B cell (primary cell): ENCODE measurements at regions not wholly inside any gene's neighbourhood (a gene's known extent, or its start where the extent isn't known, plus 50 kb on each side); places are given as distances from the start of the nearest gene placed in this dataset.

Experiments used
- ATAC-seq: fragments of 200-7000 bp; cut with Tn5 transposase; one replicate; pipeline ENCODE4 v1.10.0; 2021; ENCODE audit warnings: low read depth, mild to moderate bottlenecking, moderate number of reproducible peaks, moderate library complexity
- CTCF ChIA-PET: fragments of 350-600 bp; sonication (Branson Sonifier 250); formaldehyde crosslinking; loops from one replicate; lab custom pipeline; 2021; ENCODE audit warnings: antibody characterized with exemption, inconsistent platforms; lab: Charles Lee
- POLR2A ChIA-PET: fragments of 350-600 bp; sonication (Branson Sonifier 250); formaldehyde crosslinking; loops from one replicate; lab custom pipeline; 2021; ENCODE audit warnings: antibody characterized with exemption; lab: Charles Lee
- DNase-seq: peaks from one replicate; pipeline ENCODE4 v3.0.0; 2013
- H2AFZ ChIP-seq: 2 replicates; pipeline ENCODE4 v1.6.1; 2012; ENCODE audit warnings: mild to moderate bottlenecking, low read depth, low read length; ENCODE audit not compliant: insufficient read depth, poor library complexity, severe bottlenecking
- H3K27ac ChIP-seq, 2 donors: 1 replicate in 1 of 2; 2 replicates in 1 of 2; pipeline ENCODE4 v1.5.1; 2012 to 2013; ENCODE audit warnings: low read length in 2 of 2, mild to moderate bottlenecking in 2 of 2, moderate library complexity in 1 of 2
- H3K27me3 ChIP-seq, 4 experiments: fragments of 200-600 bp in 1 of 4; sonication (generic) in 1 of 4; replicated peaks in 1 of 4; 1 replicate in 2 of 4; 2 replicates in 2 of 4; pipeline versions ENCODE4 v1.6.1 to v1.7.0; 2013 to 2016; ENCODE audit warnings: low read length in 3 of 4, mild to moderate bottlenecking in 2 of 4, mixed read lengths in 1 of 4, moderate library complexity in 1 of 4; ENCODE audit not compliant: insufficient read depth in 4 of 4, control insufficient read depth in 3 of 4; ENCODE audit errors: control extremely low read depth in 1 of 4
- H3K36me3 ChIP-seq, 2 experiments: replicated peaks in 1 of 2; 1 replicate in 1 of 2; 2 replicates in 1 of 2; pipeline versions ENCODE4 v1.6.1 to v1.7.1; 2013; ENCODE audit warnings: low read length in 1 of 2; ENCODE audit not compliant: insufficient read depth in 2 of 2, control insufficient read depth in 1 of 2; ENCODE audit errors: control extremely low read depth in 1 of 2, extremely low read depth in 1 of 2
- H3K4me1 ChIP-seq, 2 donors: fragments of 200-600 bp in 1 of 2; sonication (generic) in 1 of 2; 1 replicate in 1 of 2; 2 replicates in 1 of 2; pipeline versions ENCODE4 v1.5.1 to v1.6.1; 2013 to 2017; ENCODE audit warnings: low read length in 2 of 2; ENCODE audit not compliant: control insufficient read depth in 2 of 2, insufficient read depth in 2 of 2
- H3K4me2 ChIP-seq: replicated peaks from 2 replicates; pipeline ENCODE3; 2012; ENCODE audit warnings: mild to moderate bottlenecking, low read depth, low read length; ENCODE audit not compliant: poor library complexity, severe bottlenecking
- H3K4me3 ChIP-seq, 5 experiments: fragments of 200-600 bp in 1 of 5; sonication (generic) in 1 of 5; 1 replicate in 3 of 5; 2 replicates in 2 of 5; pipeline versions ENCODE4 v1.5.1 to v1.7.0; 2011 to 2016; ENCODE audit warnings: low read length in 4 of 5, mild to moderate bottlenecking in 4 of 5, low read depth in 2 of 5, control low read depth in 1 of 5, moderate library complexity in 1 of 5; ENCODE audit not compliant: insufficient read depth in 1 of 5; ENCODE audit errors: control extremely low read depth in 1 of 5, extremely low read depth in 1 of 5
- H3K79me2 ChIP-seq: fragments of 200-600 bp; sonication (generic); one replicate; pipeline ENCODE4 v1.6.0; 2016; ENCODE audit warnings: low read length; ENCODE audit not compliant: control insufficient read depth, insufficient read depth
- H3K9ac ChIP-seq: fragments of 200-600 bp; sonication (generic); 2 replicates; pipeline ENCODE4 v1.6.1; 2017; ENCODE audit warnings: mild to moderate bottlenecking, low read length, moderate library complexity
- H3K9me3 ChIP-seq, 3 donors: one replicate each; pipeline versions ENCODE4 v1.6.1 to v1.7.1; 2013; ENCODE audit warnings: low read length in 2 of 3; ENCODE audit not compliant: control insufficient read depth in 2 of 3, insufficient read depth in 1 of 3; ENCODE audit errors: control extremely low read depth in 1 of 3
- H4K20me1 ChIP-seq: 2 replicates; pipeline ENCODE4 v1.6.0; 2012; ENCODE audit warnings: mild to moderate bottlenecking, low read length; ENCODE audit not compliant: insufficient read depth, control insufficient read depth, poor library complexity, severe bottlenecking
- H3K27ac Mint-ChIP-seq: one replicate; pipeline ENCODE4 v1.8.0; 2021; ENCODE audit warnings: mixed read lengths
- H3K27me3 Mint-ChIP-seq: one replicate; pipeline ENCODE4 v1.8.0; 2021; ENCODE audit warnings: mixed read lengths
- H3K4me1 Mint-ChIP-seq: one replicate; pipeline ENCODE4 v1.8.0; 2021; ENCODE audit warnings: mixed read lengths
- H3K4me3 Mint-ChIP-seq: one replicate; pipeline ENCODE4 v1.8.0; 2021; ENCODE audit warnings: mixed read lengths
- H3K9me3 Mint-ChIP-seq: one replicate; pipeline ENCODE4 v1.8.0; 2022; ENCODE audit warnings: mixed read lengths; ENCODE audit not compliant: insufficient read depth
- EZH2 ChIP-seq: IDR thresholded peaks from 2 replicates; pipeline ENCODE4 v1.6.1; 2012; ENCODE audit warnings: borderline replicate concordance, low read depth, mild to moderate bottlenecking, moderate library complexity, low read length; ENCODE audit not compliant: insufficient read depth, poor library complexity, severe bottlenecking
- WGBS: methylation state at CpG from one replicate; pipeline ENCODE4 v1.1.5; 2013; ENCODE audit warnings: missing lambda C conversion rate; ENCODE audit not compliant: insufficient coverage; 5-methylcytosine and 5-hydroxymethylcytosine counted together
- intact Hi-C: fragments of 100-400 bp; cut with micrococcal nuclease; formaldehyde crosslinking; loops from one replicate; pipeline ENCODE4 v1.10.0; 2022
- TF ChIP-seq, protein P1 (sequence below): fragments of 200-600 bp; IDR thresholded peaks from one replicate; pipeline ENCODE4 v1.8.0; 2022; ENCODE audit warnings: antibody characterized with exemption, mild to moderate bottlenecking

DNA sequence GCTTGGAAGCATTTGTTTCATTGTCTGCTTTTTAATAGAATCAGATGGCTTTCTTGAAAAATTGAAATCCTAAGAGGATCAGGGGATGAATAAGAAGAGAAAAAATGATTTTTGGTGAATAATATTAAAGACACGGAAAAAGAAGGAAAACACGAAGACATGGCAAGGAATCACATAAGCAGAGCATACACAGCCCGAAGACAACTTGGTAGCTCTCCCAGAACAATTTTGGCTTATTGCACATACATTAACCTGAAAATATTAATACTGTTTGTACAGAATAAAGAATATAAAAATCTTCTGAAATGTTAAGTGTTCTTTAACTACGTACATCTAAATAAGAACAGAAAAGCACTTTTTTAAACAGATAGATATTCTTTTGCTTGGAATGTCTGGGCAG lies 150.0 kb downstream of the SHOX2 start:
- Histone ChIP-seq H3K27me3 (no peaks in the 10 kb centered on the region), H3K9ac (no peak overlapping the region), H3K9me3 (no peaks in the 10 kb centered on the region), H3K27ac (no peak overlapping the region), H4K20me1 (no peaks in the 10 kb centered on the region), H3K4me3 (no peak overlapping the region), H2AFZ (no peak overlapping the region), H3K4me2 (no peak overlapping the region), H3K4me1 (no peaks in the 10 kb centered on the region), H3K79me2 (no peaks in the 10 kb centered on the region), H3K36me3 (no peaks in the 10 kb centered on the region)
- TF ChIP-seq, protein P1, sequence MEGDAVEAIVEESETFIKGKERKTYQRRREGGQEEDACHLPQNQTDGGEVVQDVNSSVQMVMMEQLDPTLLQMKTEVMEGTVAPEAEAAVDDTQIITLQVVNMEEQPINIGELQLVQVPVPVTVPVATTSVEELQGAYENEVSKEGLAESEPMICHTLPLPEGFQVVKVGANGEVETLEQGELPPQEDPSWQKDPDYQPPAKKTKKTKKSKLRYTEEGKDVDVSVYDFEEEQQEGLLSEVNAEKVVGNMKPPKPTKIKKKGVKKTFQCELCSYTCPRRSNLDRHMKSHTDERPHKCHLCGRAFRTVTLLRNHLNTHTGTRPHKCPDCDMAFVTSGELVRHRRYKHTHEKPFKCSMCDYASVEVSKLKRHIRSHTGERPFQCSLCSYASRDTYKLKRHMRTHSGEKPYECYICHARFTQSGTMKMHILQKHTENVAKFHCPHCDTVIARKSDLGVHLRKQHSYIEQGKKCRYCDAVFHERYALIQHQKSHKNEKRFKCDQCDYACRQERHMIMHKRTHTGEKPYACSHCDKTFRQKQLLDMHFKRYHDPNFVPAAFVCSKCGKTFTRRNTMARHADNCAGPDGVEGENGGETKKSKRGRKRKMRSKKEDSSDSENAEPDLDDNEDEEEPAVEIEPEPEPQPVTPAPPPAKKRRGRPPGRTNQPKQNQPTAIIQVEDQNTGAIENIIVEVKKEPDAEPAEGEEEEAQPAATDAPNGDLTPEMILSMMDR, result no peak
- no peak for TF ChIP-seq EZH2
- no CpG with 5 or more reads among the region's 4 CpGs for WGBS
- ATAC-seq (no peak), DNase-seq (no peak)
- H3K4me1 Mint-ChIP-seq, result no peaks in the 10 kb centered on the region
- no peaks in the 10 kb centered on the region for H3K27me3 Mint-ChIP-seq
- H3K27ac Mint-ChIP-seq, result no peak overlapping the region
- intact Hi-C loops, result no loop called here
- CTCF ChIA-PET, result no interaction called here
- POLR2A ChIA-PET, result no interaction called here
- H3K9me3 Mint-ChIP-seq, result no peaks in the 10 kb centered on the region
- H3K4me3 Mint-ChIP-seq, result no peak overlapping the region

DNA sequence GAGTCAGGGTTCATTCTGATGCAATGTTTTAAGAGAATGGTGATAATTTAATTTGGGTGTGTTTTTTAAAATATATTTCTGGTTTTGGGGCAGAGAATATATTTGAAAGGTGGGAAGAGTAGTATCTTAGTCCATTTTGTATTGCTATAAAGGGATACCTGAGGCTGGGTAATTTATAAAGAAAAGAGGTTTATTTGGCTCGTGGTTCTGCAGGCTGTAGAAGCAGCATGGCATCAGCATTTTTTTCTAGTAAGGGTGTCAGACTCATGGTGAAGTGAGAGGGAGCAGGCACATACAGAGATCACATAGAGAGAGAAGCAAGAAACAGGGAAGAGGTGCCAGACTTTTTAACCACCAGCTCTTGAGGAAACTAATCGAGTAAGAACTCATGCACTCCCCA lies 152.7 kb downstream of the SHOX2 start:
- Histone ChIP-seq H3K27me3 (no peaks in the 10 kb centered on the region), H3K4me2 (no peak overlapping the region), H3K36me3 (no peaks in the 10 kb centered on the region), H3K9me3 (no peaks in the 10 kb centered on the region), H3K79me2 (no peaks in the 10 kb centered on the region), H3K4me1 (no peaks in the 10 kb centered on the region), H2AFZ (no peak overlapping the region), H4K20me1 (no peaks in the 10 kb centered on the region), H3K9ac (no peak overlapping the region), H3K27ac (no peak overlapping the region), H3K4me3 (no peak overlapping the region)
- WGBS, result 48% methylated on average over 2 of the region's 2 CpGs
- ChIA-PET CTCF (no interaction called here), POLR2A (no interaction called here)
- intact Hi-C loops, result no loop called here
- DNase-seq (no peak), ATAC-seq (no peak)
- TF ChIP-seq EZH2, result no peak
- TF ChIP-seq, protein P1, result no peak
- Mint-ChIP-seq H3K4me1 (no peaks in the 10 kb centered on the region), H3K27ac (no peak overlapping the region), H3K4me3 (no peak overlapping the region), H3K27me3 (no peaks in the 10 kb centered on the region), H3K9me3 (peaks cover 3% of the 10 kb centered on the region)
